ENCODE measurements at regions not wholly inside any gene's neighbourhood (a gene's known extent, or its start where the extent isn't known, plus 50 kb on each side); places are given as distances from the start of the nearest gene placed in this dataset.

DNA sequence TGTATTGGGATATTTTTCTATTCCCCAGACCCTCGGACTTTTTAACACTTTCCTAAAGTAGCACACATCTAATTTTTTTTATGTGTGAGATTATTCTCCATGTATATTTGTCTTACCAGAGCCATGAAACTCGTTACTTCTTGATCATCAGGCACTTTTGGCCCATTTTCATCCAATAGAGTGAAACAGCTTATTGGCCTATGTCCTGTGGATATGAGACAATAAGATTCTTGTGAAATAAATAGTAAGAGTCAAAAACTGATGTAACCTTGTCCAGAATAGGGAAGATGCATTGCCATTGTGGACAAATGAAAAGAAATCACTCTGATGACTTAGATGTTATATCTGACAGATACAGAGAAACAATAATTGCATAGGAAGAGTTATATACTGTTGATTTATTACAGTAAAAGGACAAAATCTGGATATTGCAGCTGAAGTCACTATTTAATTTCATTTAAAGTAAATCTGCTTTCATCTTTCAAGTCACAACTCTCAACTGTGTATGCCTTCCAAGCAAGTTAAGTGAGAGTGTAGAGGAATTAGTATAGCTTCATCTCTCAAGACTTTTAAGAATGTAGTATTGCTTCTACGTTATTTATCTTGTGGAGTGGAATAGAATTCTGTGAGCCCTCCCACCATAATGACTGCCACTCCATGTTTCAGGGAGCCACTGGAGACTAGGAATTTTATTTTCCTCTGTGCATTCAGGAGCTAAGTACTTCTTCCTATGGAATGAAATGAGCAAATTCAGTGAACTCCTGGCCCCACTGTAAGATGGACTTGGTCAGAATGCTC is 86.9 kb downstream of the ADAMTS1 start:
- POLR2A ChIA-PET = no interaction called here
- Histone ChIP-seq H3K36me3 (replicated peaks in 1 of 2; ENCODE audit: control extremely low read depth in 1 of 2, control insufficient read depth in 1 of 2, extremely low read depth in 1 of 2, insufficient read depth in 2 of 2, low read length in 1 of 2) (no peaks in the 10 kb centered on the region), H3K27me3 (replicated peaks in 1 of 4; ENCODE audit: control extremely low read depth in 1 of 4, control insufficient read depth in 3 of 4, insufficient read depth in 4 of 4, low read length in 3 of 4) (no peaks in the 10 kb centered on the region), H3K79me2 (ENCODE audit: control insufficient read depth, insufficient read depth, low read length) (no peaks in the 10 kb centered on the region), H2AFZ (ENCODE audit: insufficient read depth, low read depth, low read length, poor library complexity, severe bottlenecking) (no peak overlapping the region), H4K20me1 (ENCODE audit: control insufficient read depth, insufficient read depth, low read length, poor library complexity, severe bottlenecking) (no peaks in the 10 kb centered on the region), H3K4me2 (replicated peaks; ENCODE audit: low read depth, low read length, poor library complexity, severe bottlenecking) (no peak overlapping the region), H3K9me3 (ENCODE audit: control extremely low read depth in 1 of 3, control insufficient read depth in 2 of 3, insufficient read depth in 1 of 3, low read length in 2 of 3) (no peaks in the 10 kb centered on the region), H3K4me1 (ENCODE audit: control insufficient read depth in 2 of 2, insufficient read depth in 2 of 2, low read length in 2 of 2) (no peaks in the 10 kb centered on the region), H3K9ac (ENCODE audit: low read length) (no peak overlapping the region), H3K27ac (ENCODE audit: low read length in 2 of 2) (no peak overlapping the region), H3K4me3 (ENCODE audit: control extremely low read depth in 1 of 5, extremely low read depth in 1 of 5, insufficient read depth in 1 of 5, low read depth in 2 of 5, low read length in 4 of 5) (no peak overlapping the region)
- no CpG with 5 or more reads among the region's 3 CpGs for whole genome bisulfite sequencing (ENCODE audit: insufficient coverage)
- ATAC-seq (ENCODE audit: low read depth) (no peak), DNase-seq (no peak)
- CTCF ChIA-PET = no interaction called here
- H3K27me3 Mint-ChIP-seq = peaks cover 4% of the 10 kb centered on the region
- no peaks in the 10 kb centered on the region for H3K9me3 Mint-ChIP-seq (ENCODE audit: insufficient read depth)
- no peak overlapping the region for H3K4me3 Mint-ChIP-seq
- H3K4me1 Mint-ChIP-seq = no peaks in the 10 kb centered on the region
- no peak for TF ChIP-seq EZH2 (IDR thresholded peaks at IDR 0.05; ENCODE audit: borderline replicate concordance, insufficient read depth, low read depth, low read length, poor library complexity, severe bottlenecking)
- TF ChIP-seq, protein P1, sequence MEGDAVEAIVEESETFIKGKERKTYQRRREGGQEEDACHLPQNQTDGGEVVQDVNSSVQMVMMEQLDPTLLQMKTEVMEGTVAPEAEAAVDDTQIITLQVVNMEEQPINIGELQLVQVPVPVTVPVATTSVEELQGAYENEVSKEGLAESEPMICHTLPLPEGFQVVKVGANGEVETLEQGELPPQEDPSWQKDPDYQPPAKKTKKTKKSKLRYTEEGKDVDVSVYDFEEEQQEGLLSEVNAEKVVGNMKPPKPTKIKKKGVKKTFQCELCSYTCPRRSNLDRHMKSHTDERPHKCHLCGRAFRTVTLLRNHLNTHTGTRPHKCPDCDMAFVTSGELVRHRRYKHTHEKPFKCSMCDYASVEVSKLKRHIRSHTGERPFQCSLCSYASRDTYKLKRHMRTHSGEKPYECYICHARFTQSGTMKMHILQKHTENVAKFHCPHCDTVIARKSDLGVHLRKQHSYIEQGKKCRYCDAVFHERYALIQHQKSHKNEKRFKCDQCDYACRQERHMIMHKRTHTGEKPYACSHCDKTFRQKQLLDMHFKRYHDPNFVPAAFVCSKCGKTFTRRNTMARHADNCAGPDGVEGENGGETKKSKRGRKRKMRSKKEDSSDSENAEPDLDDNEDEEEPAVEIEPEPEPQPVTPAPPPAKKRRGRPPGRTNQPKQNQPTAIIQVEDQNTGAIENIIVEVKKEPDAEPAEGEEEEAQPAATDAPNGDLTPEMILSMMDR (IDR thresholded peaks at IDR 0.05) = no peak
- no peak overlapping the region for H3K27ac Mint-ChIP-seq
- intact Hi-C loops (cut with micrococcal nuclease) = no loop called here

DNA sequence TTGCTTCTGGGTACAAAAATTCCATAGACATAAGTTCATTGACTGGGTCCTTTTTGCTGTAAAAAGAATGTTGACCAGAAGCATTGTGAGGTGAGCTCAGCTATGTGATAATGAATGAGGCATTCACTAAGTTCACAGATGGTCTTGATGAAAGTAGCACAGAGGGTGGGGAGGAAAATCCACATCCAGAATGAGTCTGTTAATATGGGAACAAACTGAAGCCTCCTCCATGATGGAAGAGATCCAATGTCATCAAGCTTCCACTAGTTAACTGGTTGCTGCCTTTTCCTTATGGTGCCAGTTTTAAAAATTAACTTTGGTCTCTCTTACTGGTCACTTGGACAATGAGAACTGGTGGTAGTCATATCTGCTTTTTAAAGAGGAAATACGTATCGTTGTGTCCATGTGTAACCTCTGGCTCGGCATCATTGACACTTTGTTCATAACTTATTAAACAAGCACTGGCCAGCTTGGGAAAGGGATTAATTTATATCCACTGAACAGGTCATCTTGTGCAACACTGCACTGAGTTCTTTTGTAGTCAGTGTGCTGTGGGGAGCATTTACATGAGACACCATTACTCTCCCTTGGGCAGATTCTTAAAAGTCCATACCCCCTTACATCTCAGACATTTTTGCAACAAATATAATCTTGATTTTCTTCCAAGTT is 88.6 kb downstream of the ADAMTS1 start:
- DNase-seq (no peak), ATAC-seq (ENCODE audit: low read depth) (no peak)
- Histone ChIP-seq H3K9ac (ENCODE audit: low read length) (no peak overlapping the region), H3K4me1 (ENCODE audit: control insufficient read depth in 2 of 2, insufficient read depth in 2 of 2, low read length in 2 of 2) (no peaks in the 10 kb centered on the region), H2AFZ (ENCODE audit: insufficient read depth, low read depth, low read length, poor library complexity, severe bottlenecking) (no peak overlapping the region), H4K20me1 (ENCODE audit: control insufficient read depth, insufficient read depth, low read length, poor library complexity, severe bottlenecking) (no peaks in the 10 kb centered on the region), H3K79me2 (ENCODE audit: control insufficient read depth, insufficient read depth, low read length) (no peaks in the 10 kb centered on the region), H3K27me3 (replicated peaks in 1 of 4; ENCODE audit: control extremely low read depth in 1 of 4, control insufficient read depth in 3 of 4, insufficient read depth in 4 of 4, low read length in 3 of 4) (no peaks in the 10 kb centered on the region), H3K36me3 (replicated peaks in 1 of 2; ENCODE audit: control extremely low read depth in 1 of 2, control insufficient read depth in 1 of 2, extremely low read depth in 1 of 2, insufficient read depth in 2 of 2, low read length in 1 of 2) (no peaks in the 10 kb centered on the region), H3K27ac (ENCODE audit: low read length in 2 of 2) (no peak overlapping the region), H3K4me3 (ENCODE audit: control extremely low read depth in 1 of 5, extremely low read depth in 1 of 5, insufficient read depth in 1 of 5, low read depth in 2 of 5, low read length in 4 of 5) (no peak overlapping the region), H3K4me2 (replicated peaks; ENCODE audit: low read depth, low read length, poor library complexity, severe bottlenecking) (no peak overlapping the region), H3K9me3 (ENCODE audit: control extremely low read depth in 1 of 3, control insufficient read depth in 2 of 3, insufficient read depth in 1 of 3, low read length in 2 of 3) (no peaks in the 10 kb centered on the region)
- Mint-ChIP-seq H3K9me3 (ENCODE audit: insufficient read depth) (no peaks in the 10 kb centered on the region), H3K27ac (no peak overlapping the region), H3K27me3 (peaks cover 3% of the 10 kb centered on the region), H3K4me3 (no peak overlapping the region), H3K4me1 (no peaks in the 10 kb centered on the region)
- intact Hi-C loops (cut with micrococcal nuclease) = no loop called here
- POLR2A ChIA-PET = no interaction called here
- CTCF ChIA-PET = interaction anchor here (1.1 kb wide), 1 partner anchor 1988 kb away, joined by 3 read pairs; no protein-coding TSS in a partner anchor
- WGBS (ENCODE audit: insufficient coverage) = no CpG with 5 or more reads among the region's 3 CpGs
- TF ChIP-seq EZH2 (IDR thresholded peaks at IDR 0.05; ENCODE audit: borderline replicate concordance, insufficient read depth, low read depth, low read length, poor library complexity, severe bottlenecking) = no peak
- TF ChIP-seq, protein P1 (IDR thresholded peaks at IDR 0.05) = no peak

Measured in B cell (primary cell).